ENCODE measurements at regions not wholly inside any gene's neighbourhood (a gene's known extent, or its start where the extent isn't known, plus 50 kb on each side); places are given as distances from the start of the nearest gene placed in this dataset.

GRCh38 chr15:38758043-38758442, 193.4 kb upstream of the RASGRP1 start:
- Mint-ChIP-seq H3K4me1 (no peaks in the 10 kb centered on the region), H3K36me3 (no peaks in the 10 kb centered on the region), H3K9me3 (peaks cover 0 to 2% (median 0%) of the 10 kb centered on the region in 7 donors), H3K27me3 (ENCODE audit: low read depth in 3 of 3) (peaks cover 3 to 23% (median 6%) of the 10 kb centered on the region in 3 donors), H3K27ac (no peak overlapping the region), H3K4me3 (no peak overlapping the region)
- intact Hi-C loops (cut with micrococcal nuclease) = no loop called here
- no peaks in the 10 kb centered on the region for H3K9me3 ChIP-seq (replicated peaks in 1 of 2; ENCODE audit: control insufficient read depth in 1 of 2, insufficient read depth in 1 of 2, low read length in 2 of 2)
- no peak overlapping the region for H3K9ac ChIP-seq (ENCODE audit: insufficient read depth, low read length, poor library complexity, severe bottlenecking)
- no peaks in the 10 kb centered on the region for H3K4me1 ChIP-seq (ENCODE audit: control insufficient read depth in 1 of 2, insufficient read depth in 2 of 2, low read length in 2 of 2)
- no CpG with 5 or more reads among the region's 1 CpG for WGBS (ENCODE audit: insufficient coverage)
- H3K27ac ChIP-seq (ENCODE audit: low read depth in 1 of 2, low read length in 2 of 2) = no peak overlapping the region
- H3K27me3 ChIP-seq (ENCODE audit: control insufficient read depth in 2 of 2, insufficient read depth in 2 of 2, low read length in 2 of 2) = no peaks in the 10 kb centered on the region
- no peak overlapping the region for H3K4me2 ChIP-seq (replicated peaks; ENCODE audit: extremely low read depth, low read length, poor library complexity, severe bottlenecking)
- TF ChIP-seq CTCF (IDR thresholded peaks at IDR 0.05) = no peak
- no peak for DNase-seq
- no peak overlapping the region for H2AFZ ChIP-seq (ENCODE audit: insufficient read depth, low read depth, low read length, poor library complexity, severe bottlenecking)
- H3K4me3 ChIP-seq (replicated peaks in 1 of 3; ENCODE audit: low read depth in 2 of 3, low read length in 3 of 3) = no peak overlapping the region
- H3K79me2 ChIP-seq (ENCODE audit: insufficient read depth, low read length) = no peaks in the 10 kb centered on the region
- no peaks in the 10 kb centered on the region for H3K36me3 ChIP-seq (replicated peaks in 1 of 2; ENCODE audit: control insufficient read depth in 1 of 2, insufficient read depth in 2 of 2, low read length in 2 of 2)
- H4K20me1 ChIP-seq (ENCODE audit: insufficient read depth, low read length) = no peaks in the 10 kb centered on the region

- no peak overlapping the region for H3K27ac Mint-ChIP-seq
- Histone ChIP-seq H3K4me2 (replicated peaks; ENCODE audit: extremely low read depth, low read length, poor library complexity, severe bottlenecking) (no peak overlapping the region), H3K4me3 (replicated peaks in 1 of 3; ENCODE audit: low read depth in 2 of 3, low read length in 3 of 3) (no peak overlapping the region), H2AFZ (ENCODE audit: insufficient read depth, low read depth, low read length, poor library complexity, severe bottlenecking) (no peak overlapping the region), H4K20me1 (ENCODE audit: insufficient read depth, low read length) (no peaks in the 10 kb centered on the region), H3K36me3 (replicated peaks in 1 of 2; ENCODE audit: control insufficient read depth in 1 of 2, insufficient read depth in 2 of 2, low read length in 2 of 2) (no peaks in the 10 kb centered on the region), H3K4me1 (ENCODE audit: control insufficient read depth in 1 of 2, insufficient read depth in 2 of 2, low read length in 2 of 2) (no peaks in the 10 kb centered on the region), H3K9ac (ENCODE audit: insufficient read depth, low read length, poor library complexity, severe bottlenecking) (no peak overlapping the region), H3K27me3 (ENCODE audit: control insufficient read depth in 2 of 2, insufficient read depth in 2 of 2, low read length in 2 of 2) (no peaks in the 10 kb centered on the region), H3K27ac (ENCODE audit: low read depth in 1 of 2, low read length in 2 of 2) (no peak overlapping the region), H3K79me2 (ENCODE audit: insufficient read depth, low read length) (no peaks in the 10 kb centered on the region), H3K9me3 (replicated peaks in 1 of 2; ENCODE audit: control insufficient read depth in 1 of 2, insufficient read depth in 1 of 2, low read length in 2 of 2) (no peaks in the 10 kb centered on the region)
- H3K4me3 Mint-ChIP-seq = no peak overlapping the region
- intact Hi-C loops (cut with micrococcal nuclease) = no loop called here
- no peaks in the 10 kb centered on the region for H3K4me1 Mint-ChIP-seq
- no peak for DNase-seq
- TF ChIP-seq CTCF (IDR thresholded peaks at IDR 0.05) = no peak
- H3K27me3 Mint-ChIP-seq (ENCODE audit: low read depth in 3 of 3) = peaks cover 0 to 4% (median 3%) of the 10 kb centered on the region in 3 donors
- WGBS (ENCODE audit: insufficient coverage) = 93% methylated on average over 2 of the region's 2 CpGs
- no peaks in the 10 kb centered on the region for H3K36me3 Mint-ChIP-seq
- H3K9me3 Mint-ChIP-seq = peaks cover 0 to 2% (median 0%) of the 10 kb centered on the region in 7 donors
These were observed 197.1 kb upstream of the RASGRP1 start for GRCh38 chr15:38761681-38762080.
